WTC11 (cell line): ENCODE measurements at regions not wholly inside any gene's neighbourhood (a gene's known extent, or its start where the extent isn't known, plus 50 kb on each side); places are given as distances from the start of the nearest gene placed in this dataset.

Experiments used
- ATAC-seq: fragments of 200-7000 bp; cut with Tn5 transposase; 2 replicates; pipeline ENCODE4 v1.10.0; 2021; ENCODE audit warnings: mild to moderate bottlenecking, moderate library complexity
- CTCF ChIA-PET: fragments of 300-600 bp; sonication (Branson Sonifier 250); formaldehyde crosslinking; loops from one replicate; lab custom pipeline; 2021; ENCODE audit warnings: antibody characterized with exemption; lab: Charles Lee
- POLR2A ChIA-PET: fragments of 350-600 bp; sonication (Branson Sonifier 250); formaldehyde crosslinking; loops from one replicate; lab custom pipeline; 2021; ENCODE audit warnings: antibody characterized with exemption; lab: Charles Lee
- DNase-seq: peaks from one replicate; pipeline ENCODE4 v3.0.0; 2021; ENCODE audit warnings: low spot score
- H3K27ac Mint-ChIP-seq: 2 replicates; pipeline ENCODE4 v1.8.0; 2021; ENCODE audit warnings: mixed read lengths
- H3K27me3 Mint-ChIP-seq: 2 replicates; pipeline ENCODE4 v1.8.0; 2021; ENCODE audit warnings: low read depth, mild to moderate bottlenecking, moderate library complexity, mixed read lengths
- H3K36me3 Mint-ChIP-seq: 2 replicates; pipeline ENCODE4 v1.8.0; 2021; ENCODE audit warnings: mixed read lengths
- H3K4me1 Mint-ChIP-seq: 2 replicates; pipeline ENCODE4 v1.8.0; 2022; ENCODE audit warnings: mixed read lengths
- H3K4me3 Mint-ChIP-seq: 2 replicates; pipeline ENCODE4 v1.8.0; 2021; ENCODE audit warnings: mild to moderate bottlenecking, moderate library complexity, mixed read lengths
- H3K9me3 Mint-ChIP-seq: 2 replicates; pipeline ENCODE4 v1.8.0; 2021; ENCODE audit warnings: mixed read lengths
- ATF1 ChIP-seq: sonication (generic); formaldehyde crosslinking; IDR thresholded peaks from 2 replicates; pipeline ENCODE4 v1.8.1; 2023; ENCODE audit warnings: mild to moderate bottlenecking, moderate library complexity, missing genetic modification reagents
- ESRRA ChIP-seq: sonication (generic); formaldehyde crosslinking; IDR thresholded peaks from 2 replicates; pipeline ENCODE4 v1.8.1; 2022; ENCODE audit warnings: mild to moderate bottlenecking, missing genetic modification reagents, borderline replicate concordance
- MYBL2 ChIP-seq: sonication (generic); formaldehyde crosslinking; IDR thresholded peaks from 2 replicates; pipeline ENCODE4 v1.8.1; 2023; ENCODE audit warnings: mild to moderate bottlenecking, moderate library complexity, missing genetic modification reagents
- NR2C2 ChIP-seq: sonication (generic); formaldehyde crosslinking; IDR thresholded peaks from 2 replicates; pipeline ENCODE4 v1.8.0; 2022; ENCODE audit warnings: mild to moderate bottlenecking, missing genetic modification reagents
- OVOL2 ChIP-seq: fragments of 250-450 bp; sonication (Bioruptor Pico); IDR thresholded peaks from 2 replicates; pipeline ENCODE4 v1.9.0; 2021; ENCODE audit warnings: mild to moderate bottlenecking, borderline replicate concordance
- SMAD4 ChIP-seq: sonication (generic); formaldehyde crosslinking; IDR thresholded peaks from 2 replicates; pipeline ENCODE4 v1.8.0; 2022; ENCODE audit warnings: mild to moderate bottlenecking, missing genetic modification reagents
- ZBTB21 ChIP-seq: sonication (generic); formaldehyde crosslinking; IDR thresholded peaks from 2 replicates; pipeline ENCODE4 v1.8.1; 2023; ENCODE audit warnings: mild to moderate bottlenecking, missing genetic modification reagents, borderline replicate concordance
- ZNF396 ChIP-seq: fragments of 250-450 bp; sonication (Bioruptor Pico); IDR thresholded peaks from 2 replicates; pipeline ENCODE4 v1.8.0; 2021; ENCODE audit warnings: mild to moderate bottlenecking, moderate library complexity, borderline replicate concordance
- ZNF416 ChIP-seq: fragments of 250-450 bp; sonication (Bioruptor Pico); IDR thresholded peaks from 2 replicates; pipeline ENCODE4 v1.9.0; 2021; ENCODE audit warnings: mild to moderate bottlenecking, inconsistent platforms
- ZNF671 ChIP-seq: fragments of 250-450 bp; sonication (Bioruptor Pico); IDR thresholded peaks from 2 replicates; pipeline ENCODE4 v1.8.0; 2021; ENCODE audit warnings: mild to moderate bottlenecking
- TF ChIP-seq, protein P1 (sequence below): sonication (generic); formaldehyde crosslinking; IDR thresholded peaks from 2 replicates; pipeline ENCODE4 v1.8.0; 2022; ENCODE audit warnings: mild to moderate bottlenecking, missing genetic modification reagents
- TF ChIP-seq, protein P2 (sequence below): sonication (generic); formaldehyde crosslinking; IDR thresholded peaks from 2 replicates; pipeline ENCODE4 v1.8.1; 2022; ENCODE audit warnings: low read depth, missing genetic modification reagents, borderline replicate concordance
- TF ChIP-seq, protein P3 (sequence below): sonication (generic); formaldehyde crosslinking; IDR thresholded peaks from 2 replicates; pipeline ENCODE4 v1.8.1; 2023; ENCODE audit warnings: mild to moderate bottlenecking, moderate library complexity, missing genetic modification reagents
- TF ChIP-seq, protein P4 (sequence below): fragments of 250-450 bp; sonication (Bioruptor Pico); IDR thresholded peaks from 2 replicates; pipeline ENCODE4 v1.9.0; 2021; ENCODE audit warnings: mild to moderate bottlenecking, borderline replicate concordance
- TF ChIP-seq, protein P5 (sequence below): fragments of 250-450 bp; sonication (Bioruptor Pico); IDR thresholded peaks from 2 replicates; pipeline ENCODE4 v2.1.2; 2022; ENCODE audit warnings: mild to moderate bottlenecking, moderate library complexity
- TF ChIP-seq, protein P6 (sequence below): fragments of 250-450 bp; sonication (Bioruptor Pico); IDR thresholded peaks from 2 replicates; pipeline ENCODE4 v1.9.0; 2021; ENCODE audit warnings: mild to moderate bottlenecking
- TF ChIP-seq, protein P7 (sequence below): sonication (generic); formaldehyde crosslinking; IDR thresholded peaks from 2 replicates; pipeline ENCODE4 v1.8.1; 2022; ENCODE audit warnings: mild to moderate bottlenecking, missing genetic modification reagents, moderate library complexity, borderline replicate concordance
- TF ChIP-seq, protein P8 (sequence below): fragments of 250-450 bp; sonication (Bioruptor Pico); IDR thresholded peaks from 2 replicates; pipeline ENCODE4 v1.9.0; 2021; ENCODE audit warnings: mild to moderate bottlenecking

DNA sequence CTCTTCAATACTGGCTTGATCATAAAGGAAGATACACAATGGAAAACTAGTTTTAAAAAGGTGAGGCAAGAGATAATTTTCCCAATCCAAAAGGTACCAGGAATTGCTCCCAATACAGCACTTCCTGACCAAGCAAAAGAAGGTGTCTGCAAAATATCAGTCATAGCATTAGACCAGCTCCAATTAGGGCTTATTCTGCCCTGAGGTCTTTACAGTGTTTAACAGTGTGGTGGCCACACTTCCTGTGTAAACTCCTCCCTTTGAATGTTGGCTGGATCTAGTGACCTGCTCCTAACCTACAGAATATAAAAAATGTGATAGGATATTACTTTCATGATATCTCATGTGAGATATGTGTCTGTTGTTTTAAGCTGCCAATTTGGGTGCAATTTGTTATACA is 57.1 kb upstream of the BTN3A2 start (continued):
- TF ChIP-seq, protein P1, sequence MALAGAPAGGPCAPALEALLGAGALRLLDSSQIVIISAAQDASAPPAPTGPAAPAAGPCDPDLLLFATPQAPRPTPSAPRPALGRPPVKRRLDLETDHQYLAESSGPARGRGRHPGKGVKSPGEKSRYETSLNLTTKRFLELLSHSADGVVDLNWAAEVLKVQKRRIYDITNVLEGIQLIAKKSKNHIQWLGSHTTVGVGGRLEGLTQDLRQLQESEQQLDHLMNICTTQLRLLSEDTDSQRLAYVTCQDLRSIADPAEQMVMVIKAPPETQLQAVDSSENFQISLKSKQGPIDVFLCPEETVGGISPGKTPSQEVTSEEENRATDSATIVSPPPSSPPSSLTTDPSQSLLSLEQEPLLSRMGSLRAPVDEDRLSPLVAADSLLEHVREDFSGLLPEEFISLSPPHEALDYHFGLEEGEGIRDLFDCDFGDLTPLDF (CRISPR knock-in tag): no peak
- TF ChIP-seq OVOL2 (CRISPR knock-in tag): no peak
- TF ChIP-seq, protein P2, sequence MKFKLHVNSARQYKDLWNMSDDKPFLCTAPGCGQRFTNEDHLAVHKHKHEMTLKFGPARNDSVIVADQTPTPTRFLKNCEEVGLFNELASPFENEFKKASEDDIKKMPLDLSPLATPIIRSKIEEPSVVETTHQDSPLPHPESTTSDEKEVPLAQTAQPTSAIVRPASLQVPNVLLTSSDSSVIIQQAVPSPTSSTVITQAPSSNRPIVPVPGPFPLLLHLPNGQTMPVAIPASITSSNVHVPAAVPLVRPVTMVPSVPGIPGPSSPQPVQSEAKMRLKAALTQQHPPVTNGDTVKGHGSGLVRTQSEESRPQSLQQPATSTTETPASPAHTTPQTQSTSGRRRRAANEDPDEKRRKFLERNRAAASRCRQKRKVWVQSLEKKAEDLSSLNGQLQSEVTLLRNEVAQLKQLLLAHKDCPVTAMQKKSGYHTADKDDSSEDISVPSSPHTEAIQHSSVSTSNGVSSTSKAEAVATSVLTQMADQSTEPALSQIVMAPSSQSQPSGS: no peak
- TF ChIP-seq, protein P3, sequence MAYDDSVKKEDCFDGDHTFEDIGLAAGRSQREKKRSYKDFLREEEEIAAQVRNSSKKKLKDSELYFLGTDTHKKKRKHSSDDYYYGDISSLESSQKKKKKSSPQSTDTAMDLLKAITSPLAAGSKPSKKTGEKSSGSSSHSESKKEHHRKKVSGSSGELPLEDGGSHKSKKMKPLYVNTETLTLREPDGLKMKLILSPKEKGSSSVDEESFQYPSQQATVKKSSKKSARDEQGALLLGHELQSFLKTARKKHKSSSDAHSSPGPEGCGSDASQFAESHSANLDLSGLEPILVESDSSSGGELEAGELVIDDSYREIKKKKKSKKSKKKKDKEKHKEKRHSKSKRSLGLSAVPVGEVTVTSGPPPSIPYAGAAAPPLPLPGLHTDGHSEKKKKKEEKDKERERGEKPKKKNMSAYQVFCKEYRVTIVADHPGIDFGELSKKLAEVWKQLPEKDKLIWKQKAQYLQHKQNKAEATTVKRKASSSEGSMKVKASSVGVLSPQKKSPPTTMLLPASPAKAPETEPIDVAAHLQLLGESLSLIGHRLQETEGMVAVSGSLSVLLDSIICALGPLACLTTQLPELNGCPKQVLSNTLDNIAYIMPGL: no peak
- no peak for TF ChIP-seq ZNF396 (CRISPR knock-in tag)
- TF ChIP-seq SMAD4: no peak
- TF ChIP-seq, protein P4, sequence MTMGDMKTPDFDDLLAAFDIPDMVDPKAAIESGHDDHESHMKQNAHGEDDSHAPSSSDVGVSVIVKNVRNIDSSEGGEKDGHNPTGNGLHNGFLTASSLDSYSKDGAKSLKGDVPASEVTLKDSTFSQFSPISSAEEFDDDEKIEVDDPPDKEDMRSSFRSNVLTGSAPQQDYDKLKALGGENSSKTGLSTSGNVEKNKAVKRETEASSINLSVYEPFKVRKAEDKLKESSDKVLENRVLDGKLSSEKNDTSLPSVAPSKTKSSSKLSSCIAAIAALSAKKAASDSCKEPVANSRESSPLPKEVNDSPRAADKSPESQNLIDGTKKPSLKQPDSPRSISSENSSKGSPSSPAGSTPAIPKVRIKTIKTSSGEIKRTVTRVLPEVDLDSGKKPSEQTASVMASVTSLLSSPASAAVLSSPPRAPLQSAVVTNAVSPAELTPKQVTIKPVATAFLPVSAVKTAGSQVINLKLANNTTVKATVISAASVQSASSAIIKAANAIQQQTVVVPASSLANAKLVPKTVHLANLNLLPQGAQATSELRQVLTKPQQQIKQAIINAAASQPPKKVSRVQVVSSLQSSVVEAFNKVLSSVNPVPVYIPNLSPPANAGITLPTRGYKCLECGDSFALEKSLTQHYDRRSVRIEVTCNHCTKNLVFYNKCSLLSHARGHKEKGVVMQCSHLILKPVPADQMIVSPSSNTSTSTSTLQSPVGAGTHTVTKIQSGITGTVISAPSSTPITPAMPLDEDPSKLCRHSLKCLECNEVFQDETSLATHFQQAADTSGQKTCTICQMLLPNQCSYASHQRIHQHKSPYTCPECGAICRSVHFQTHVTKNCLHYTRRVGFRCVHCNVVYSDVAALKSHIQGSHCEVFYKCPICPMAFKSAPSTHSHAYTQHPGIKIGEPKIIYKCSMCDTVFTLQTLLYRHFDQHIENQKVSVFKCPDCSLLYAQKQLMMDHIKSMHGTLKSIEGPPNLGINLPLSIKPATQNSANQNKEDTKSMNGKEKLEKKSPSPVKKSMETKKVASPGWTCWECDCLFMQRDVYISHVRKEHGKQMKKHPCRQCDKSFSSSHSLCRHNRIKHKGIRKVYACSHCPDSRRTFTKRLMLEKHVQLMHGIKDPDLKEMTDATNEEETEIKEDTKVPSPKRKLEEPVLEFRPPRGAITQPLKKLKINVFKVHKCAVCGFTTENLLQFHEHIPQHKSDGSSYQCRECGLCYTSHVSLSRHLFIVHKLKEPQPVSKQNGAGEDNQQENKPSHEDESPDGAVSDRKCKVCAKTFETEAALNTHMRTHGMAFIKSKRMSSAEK: no peak
- no peak for TF ChIP-seq ZNF671 (CRISPR knock-in tag)
- TF ChIP-seq, protein P5, sequence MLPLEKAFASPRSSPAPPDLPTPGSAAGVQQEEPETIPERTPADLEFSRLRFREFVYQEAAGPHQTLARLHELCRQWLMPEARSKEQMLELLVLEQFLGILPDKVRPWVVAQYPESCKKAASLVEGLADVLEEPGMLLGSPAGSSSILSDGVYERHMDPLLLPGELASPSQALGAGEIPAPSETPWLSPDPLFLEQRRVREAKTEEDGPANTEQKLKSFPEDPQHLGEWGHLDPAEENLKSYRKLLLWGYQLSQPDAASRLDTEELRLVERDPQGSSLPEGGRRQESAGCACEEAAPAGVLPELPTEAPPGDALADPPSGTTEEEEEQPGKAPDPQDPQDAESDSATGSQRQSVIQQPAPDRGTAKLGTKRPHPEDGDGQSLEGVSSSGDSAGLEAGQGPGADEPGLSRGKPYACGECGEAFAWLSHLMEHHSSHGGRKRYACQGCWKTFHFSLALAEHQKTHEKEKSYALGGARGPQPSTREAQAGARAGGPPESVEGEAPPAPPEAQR (CRISPR knock-in tag): no peak
- TF ChIP-seq, protein P6, sequence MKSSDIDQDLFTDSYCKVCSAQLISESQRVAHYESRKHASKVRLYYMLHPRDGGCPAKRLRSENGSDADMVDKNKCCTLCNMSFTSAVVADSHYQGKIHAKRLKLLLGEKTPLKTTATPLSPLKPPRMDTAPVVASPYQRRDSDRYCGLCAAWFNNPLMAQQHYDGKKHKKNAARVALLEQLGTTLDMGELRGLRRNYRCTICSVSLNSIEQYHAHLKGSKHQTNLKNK (CRISPR knock-in tag): no peak
- TF ChIP-seq ZBTB21 (CRISPR knock-in tag): no peak
- TF ChIP-seq ESRRA (CRISPR knock-in tag): no peak
- no peak for TF ChIP-seq ZNF416 (CRISPR knock-in tag)
- TF ChIP-seq, all 79 proteins: peak for 0

DNA sequence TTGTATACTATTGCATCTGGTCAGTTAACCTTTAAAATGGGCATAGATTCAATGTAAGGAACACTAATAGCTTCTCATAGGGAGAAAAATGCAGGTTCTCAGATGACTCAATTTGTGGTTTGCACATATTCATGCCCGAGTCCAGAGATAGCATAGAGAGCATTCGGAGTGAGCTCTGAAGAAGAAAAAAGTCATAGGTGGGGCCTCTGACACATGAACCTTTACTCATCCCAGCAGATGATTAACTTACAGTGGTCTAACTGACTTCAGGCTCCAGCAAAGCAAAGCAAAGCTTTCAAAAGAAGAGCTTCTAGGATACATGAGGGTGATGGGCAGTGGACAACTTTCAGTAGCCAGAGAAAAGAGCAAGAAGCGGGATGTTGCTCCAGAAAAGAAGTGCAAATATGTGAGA is 55.3 kb upstream of the BTN3A2 start:
- DNase-seq: no peak
- TF ChIP-seq, protein P7, sequence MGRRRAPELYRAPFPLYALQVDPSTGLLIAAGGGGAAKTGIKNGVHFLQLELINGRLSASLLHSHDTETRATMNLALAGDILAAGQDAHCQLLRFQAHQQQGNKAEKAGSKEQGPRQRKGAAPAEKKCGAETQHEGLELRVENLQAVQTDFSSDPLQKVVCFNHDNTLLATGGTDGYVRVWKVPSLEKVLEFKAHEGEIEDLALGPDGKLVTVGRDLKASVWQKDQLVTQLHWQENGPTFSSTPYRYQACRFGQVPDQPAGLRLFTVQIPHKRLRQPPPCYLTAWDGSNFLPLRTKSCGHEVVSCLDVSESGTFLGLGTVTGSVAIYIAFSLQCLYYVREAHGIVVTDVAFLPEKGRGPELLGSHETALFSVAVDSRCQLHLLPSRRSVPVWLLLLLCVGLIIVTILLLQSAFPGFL: no peak
- TF ChIP-seq MYBL2 (CRISPR knock-in tag) (no peak), ATF1 (no peak), NR2C2 (no peak)
- TF ChIP-seq, protein P8, sequence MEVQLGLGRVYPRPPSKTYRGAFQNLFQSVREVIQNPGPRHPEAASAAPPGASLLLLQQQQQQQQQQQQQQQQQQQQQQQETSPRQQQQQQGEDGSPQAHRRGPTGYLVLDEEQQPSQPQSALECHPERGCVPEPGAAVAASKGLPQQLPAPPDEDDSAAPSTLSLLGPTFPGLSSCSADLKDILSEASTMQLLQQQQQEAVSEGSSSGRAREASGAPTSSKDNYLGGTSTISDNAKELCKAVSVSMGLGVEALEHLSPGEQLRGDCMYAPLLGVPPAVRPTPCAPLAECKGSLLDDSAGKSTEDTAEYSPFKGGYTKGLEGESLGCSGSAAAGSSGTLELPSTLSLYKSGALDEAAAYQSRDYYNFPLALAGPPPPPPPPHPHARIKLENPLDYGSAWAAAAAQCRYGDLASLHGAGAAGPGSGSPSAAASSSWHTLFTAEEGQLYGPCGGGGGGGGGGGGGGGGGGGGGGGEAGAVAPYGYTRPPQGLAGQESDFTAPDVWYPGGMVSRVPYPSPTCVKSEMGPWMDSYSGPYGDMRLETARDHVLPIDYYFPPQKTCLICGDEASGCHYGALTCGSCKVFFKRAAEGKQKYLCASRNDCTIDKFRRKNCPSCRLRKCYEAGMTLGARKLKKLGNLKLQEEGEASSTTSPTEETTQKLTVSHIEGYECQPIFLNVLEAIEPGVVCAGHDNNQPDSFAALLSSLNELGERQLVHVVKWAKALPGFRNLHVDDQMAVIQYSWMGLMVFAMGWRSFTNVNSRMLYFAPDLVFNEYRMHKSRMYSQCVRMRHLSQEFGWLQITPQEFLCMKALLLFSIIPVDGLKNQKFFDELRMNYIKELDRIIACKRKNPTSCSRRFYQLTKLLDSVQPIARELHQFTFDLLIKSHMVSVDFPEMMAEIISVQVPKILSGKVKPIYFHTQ (CRISPR knock-in tag): no peak
- TF ChIP-seq, protein P1 (CRISPR knock-in tag): no peak
- TF ChIP-seq, protein P6 (CRISPR knock-in tag): no peak

More for the DNA sequence above, 55.3 kb upstream of the BTN3A2 start:
- Mint-ChIP-seq H3K27ac (no peak overlapping the region), H3K27me3 (0 out of 2 replicates have a peak, but pooled peaks cover 3% of the 10 kb centered on the region), H3K4me3 (peak overlapping the region; percentile 88; the same call in 1 of the 2 replicates), H3K36me3 (no peaks in the 10 kb centered on the region), H3K4me1 (peaks cover 16% of the 10 kb centered on the region), H3K9me3 (no peaks in the 10 kb centered on the region)
- ChIA-PET CTCF (interaction anchor here (1.4 kb wide), 1 partner anchor 868 kb away, joined by 3 read pairs; no protein-coding TSS in a partner anchor), POLR2A (no interaction called here)
- no peak for ATAC-seq
